ENCODE measurements at regions not wholly inside any gene's neighbourhood (a gene's known extent, or its start where the extent isn't known, plus 50 kb on each side); places are given as distances from the start of the nearest gene placed in this dataset.

DNA sequence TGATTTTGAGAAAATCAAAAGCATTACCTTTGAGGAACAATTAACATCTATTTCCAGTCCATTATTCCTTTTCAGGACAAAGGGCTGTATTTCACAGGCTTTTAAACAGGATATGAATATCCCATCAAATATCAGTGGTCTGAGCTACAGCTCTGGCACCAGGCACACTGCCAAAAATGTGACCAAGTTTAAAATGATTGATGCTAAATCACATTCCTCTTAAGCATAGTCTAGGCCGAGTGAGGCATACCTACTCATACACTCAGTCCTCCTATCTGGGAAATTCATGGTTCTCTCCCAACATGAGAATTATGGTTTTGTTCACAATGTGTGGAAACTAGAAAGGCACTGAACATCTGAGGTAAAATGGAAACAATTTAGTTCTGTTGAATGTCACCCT lies 683.5 kb downstream of the TUSC7 start:
- no peak overlapping the region for H3K4me3 Mint-ChIP-seq
- no peaks in the 10 kb centered on the region for H3K4me1 Mint-ChIP-seq (ENCODE audit: low read depth)
- TF ChIP-seq CTCF (IDR thresholded peaks at IDR 0.05): no peak
- no peaks in the 10 kb centered on the region for H3K36me3 Mint-ChIP-seq (ENCODE audit: low read depth)
- H3K27ac Mint-ChIP-seq: no peak overlapping the region
- no peak for DNase-seq
- peaks cover 36% of the 10 kb centered on the region for H3K9me3 Mint-ChIP-seq
- H3K27me3 Mint-ChIP-seq (ENCODE audit: insufficient read depth): no peaks in the 10 kb centered on the region; the same call in 1 of the 2 replicates

DNA sequence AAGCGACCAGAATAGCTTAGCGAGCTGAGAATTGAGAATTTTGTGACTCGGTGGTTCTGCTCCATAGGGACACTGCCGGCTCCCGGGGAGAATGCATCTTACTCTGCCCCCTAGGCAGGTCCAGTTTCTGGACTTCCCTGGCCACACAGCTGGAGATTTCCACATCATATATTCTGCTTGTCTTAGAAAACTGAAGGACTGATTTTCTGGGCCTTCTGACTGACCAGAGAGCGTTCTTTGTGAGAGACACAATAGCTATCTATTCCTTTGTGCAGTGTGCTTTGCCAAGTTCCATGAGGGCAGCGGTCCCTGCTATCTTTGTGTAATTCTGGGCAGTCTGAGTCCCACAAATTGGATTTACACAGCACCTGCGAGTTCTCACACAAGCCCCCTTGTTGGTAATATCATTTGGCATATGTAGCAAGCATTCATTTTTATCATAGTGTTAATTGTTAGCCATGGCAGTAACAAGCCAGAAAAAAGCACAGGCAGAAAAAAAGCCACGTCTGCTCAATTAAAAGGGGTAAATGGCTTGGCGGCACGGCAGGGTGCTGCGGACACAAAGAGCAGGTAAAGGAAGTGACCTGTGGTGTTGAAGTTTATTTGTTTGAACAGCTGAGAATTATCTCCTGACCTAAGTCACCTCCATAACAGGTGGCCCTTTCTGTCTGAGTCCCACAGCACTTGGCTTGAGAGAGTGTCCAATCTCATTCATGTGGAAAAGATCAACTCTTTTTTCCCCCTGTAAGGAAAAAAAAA lies 688.7 kb downstream of the TUSC7 start:
- no peak overlapping the region for H3K27ac Mint-ChIP-seq

GRCh38 chr3:117399311-117400078 lies 689.9 kb downstream of the TUSC7 start:
- DNase-seq: no peak
- H3K4me3 Mint-ChIP-seq: no peak overlapping the region
- H3K4me1 Mint-ChIP-seq (ENCODE audit: low read depth): no peaks in the 10 kb centered on the region
- H3K36me3 Mint-ChIP-seq (ENCODE audit: low read depth): peaks cover 7% of the 10 kb centered on the region; the same call in 1 of the 2 replicates
- no peaks in the 10 kb centered on the region; the same call in 1 of the 2 replicates for H3K27me3 Mint-ChIP-seq (ENCODE audit: insufficient read depth)
- TF ChIP-seq CTCF (IDR thresholded peaks at IDR 0.05): no peak
- peaks cover 31% of the 10 kb centered on the region for H3K9me3 Mint-ChIP-seq
- H3K27ac Mint-ChIP-seq: no peak overlapping the region

More for the DNA sequence above, 688.7 kb downstream of the TUSC7 start:
- Mint-ChIP-seq H3K4me1 (ENCODE audit: low read depth) (no peaks in the 10 kb centered on the region), H3K4me3 (no peak overlapping the region), H3K9me3 (peaks cover 36% of the 10 kb centered on the region), H3K36me3 (ENCODE audit: low read depth) (peaks cover 7% of the 10 kb centered on the region; the same call in 1 of the 2 replicates), H3K27me3 (ENCODE audit: insufficient read depth) (no peaks in the 10 kb centered on the region; the same call in 1 of the 2 replicates)
- TF ChIP-seq CTCF (IDR thresholded peaks at IDR 0.05): no peak
- DNase-seq: no peak

DNA sequence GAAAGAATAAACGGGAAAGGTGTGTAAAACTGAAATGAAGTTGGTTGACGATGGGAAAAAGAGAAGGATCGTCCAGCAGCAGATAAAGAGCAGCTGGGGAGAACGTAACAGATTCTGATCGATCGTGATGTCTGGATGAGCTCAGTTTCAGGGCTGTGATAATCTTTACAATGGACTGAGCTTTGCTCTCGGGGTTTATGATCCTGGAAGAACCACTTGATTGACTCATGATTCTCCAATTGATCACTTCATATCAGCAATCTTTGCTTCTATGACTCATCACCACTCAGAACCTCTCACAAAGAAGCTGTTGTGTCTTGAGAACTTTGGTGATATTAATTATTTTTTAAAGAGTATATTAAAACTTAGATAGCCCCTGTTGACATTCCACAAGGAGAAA lies 690.7 kb downstream of the TUSC7 start:
- no peak for TF ChIP-seq CTCF (IDR thresholded peaks at IDR 0.05)
- Mint-ChIP-seq H3K36me3 (ENCODE audit: low read depth) (peaks cover 7% of the 10 kb centered on the region; the same call in 1 of the 2 replicates), H3K9me3 (peaks cover 33% of the 10 kb centered on the region), H3K4me1 (ENCODE audit: low read depth) (no peaks in the 10 kb centered on the region), H3K27ac (no peak overlapping the region), H3K4me3 (no peak overlapping the region), H3K27me3 (ENCODE audit: insufficient read depth) (peaks cover 2% of the 10 kb centered on the region; the same call in 1 of the 2 replicates)
- DNase-seq: no peak

GRCh38 chr3:117404141-117404540 lies 694.6 kb downstream of the TUSC7 start:
- TF ChIP-seq CTCF (IDR thresholded peaks at IDR 0.05): no peak
- Mint-ChIP-seq H3K9me3 (peaks cover 36% of the 10 kb centered on the region), H3K4me3 (no peak overlapping the region), H3K36me3 (ENCODE audit: low read depth) (peaks cover 7% of the 10 kb centered on the region; the same call in 1 of the 2 replicates), H3K4me1 (ENCODE audit: low read depth) (no peaks in the 10 kb centered on the region), H3K27ac (no peak overlapping the region), H3K27me3 (ENCODE audit: insufficient read depth) (peaks cover 3% of the 10 kb centered on the region; the same call in 1 of the 2 replicates)
- no peak for DNase-seq
